Activated naive CD8-positive, alpha-beta T cell treated with anti-CD3 and anti-CD28 coated beads for 36 hours (primary cell): ENCODE measurements at regions not wholly inside any gene's neighbourhood (a gene's known extent, or its start where the extent isn't known, plus 50 kb on each side); places are given as distances from the start of the nearest gene placed in this dataset.
"Not testable (repeated sequence)": the region's sequence is repeated elsewhere in the genome, so short reads cannot be mapped to it uniquely, and the experiment has no call there.

Source experiments
- DNase-seq: peaks from one replicate; pipeline ENCODE4 v3.0.0; 2021
- H3K27ac Mint-ChIP-seq: one replicate; pipeline ENCODE4 v1.8.0; 2022; ENCODE audit warnings: mild to moderate bottlenecking, moderate library complexity, mixed read lengths
- H3K27me3 Mint-ChIP-seq: one replicate; pipeline ENCODE4 v1.8.0; 2022; ENCODE audit warnings: mild to moderate bottlenecking, mixed read lengths
- H3K36me3 Mint-ChIP-seq: one replicate; pipeline ENCODE4 v1.8.0; 2021; ENCODE audit warnings: mild to moderate bottlenecking, mixed read lengths
- H3K4me1 Mint-ChIP-seq: one replicate; pipeline ENCODE4 v1.8.0; 2021; ENCODE audit warnings: mixed read lengths
- H3K4me3 Mint-ChIP-seq: one replicate; pipeline ENCODE4 v1.8.0; 2022; ENCODE audit warnings: mild to moderate bottlenecking, moderate library complexity, mixed read lengths
- H3K9me3 Mint-ChIP-seq: one replicate; pipeline ENCODE4 v1.8.0; 2022; ENCODE audit warnings: mixed read lengths

- Mint-ChIP-seq H3K27ac (no peak overlapping the region), H3K4me1 (no peaks in the 10 kb centered on the region), H3K4me3 (no peak overlapping the region)
Measured at GRCh38 chr9:89680547-89681467, 76.0 kb downstream of the GADD45G start.

GRCh38 chr9:89681468-89681859 lies 76.7 kb downstream of the GADD45G start:
- not testable (repeated sequence) for H3K36me3 Mint-ChIP-seq, H3K9me3 Mint-ChIP-seq, DNase-seq, H3K27me3 Mint-ChIP-seq, H3K4me1 Mint-ChIP-seq, H3K27ac Mint-ChIP-seq, H3K4me3 Mint-ChIP-seq

More at GRCh38 chr9:89680547-89681467, 76.0 kb downstream of the GADD45G start:
- no peak for DNase-seq
- H3K27me3 Mint-ChIP-seq: no peaks in the 10 kb centered on the region
- no peaks in the 10 kb centered on the region for H3K36me3 Mint-ChIP-seq
- no peaks in the 10 kb centered on the region for H3K9me3 Mint-ChIP-seq

- DNase-seq: no peak
- no peak overlapping the region for H3K4me3 Mint-ChIP-seq
- H3K27ac Mint-ChIP-seq: no peak overlapping the region
- no peaks in the 10 kb centered on the region for H3K27me3 Mint-ChIP-seq
- H3K9me3 Mint-ChIP-seq: no peaks in the 10 kb centered on the region
- no peaks in the 10 kb centered on the region for H3K4me1 Mint-ChIP-seq
- no peaks in the 10 kb centered on the region for H3K36me3 Mint-ChIP-seq
Measured at GRCh38 chr9:89683626-89684025, 78.8 kb downstream of the GADD45G start.

GRCh38 chr9:89684218-89684617 lies 79.4 kb downstream of the GADD45G start:
- no peaks in the 10 kb centered on the region for H3K36me3 Mint-ChIP-seq
- no peak for DNase-seq
- no peaks in the 10 kb centered on the region for H3K27me3 Mint-ChIP-seq
- no peaks in the 10 kb centered on the region for H3K4me1 Mint-ChIP-seq
- no peak overlapping the region for H3K4me3 Mint-ChIP-seq
- H3K27ac Mint-ChIP-seq: no peak overlapping the region
- H3K9me3 Mint-ChIP-seq: no peaks in the 10 kb centered on the region

- H3K36me3 Mint-ChIP-seq: no peaks in the 10 kb centered on the region
- H3K27ac Mint-ChIP-seq: no peak overlapping the region
- no peaks in the 10 kb centered on the region for H3K27me3 Mint-ChIP-seq
- DNase-seq: no peak
- H3K4me3 Mint-ChIP-seq: no peak overlapping the region
- H3K9me3 Mint-ChIP-seq: no peaks in the 10 kb centered on the region
- H3K4me1 Mint-ChIP-seq: no peaks in the 10 kb centered on the region
Measured at GRCh38 chr9:89684912-89685636, 80.3 kb downstream of the GADD45G start.

- no peaks in the 10 kb centered on the region for H3K27me3 Mint-ChIP-seq
- no peaks in the 10 kb centered on the region for H3K36me3 Mint-ChIP-seq
- H3K9me3 Mint-ChIP-seq: no peaks in the 10 kb centered on the region
- no peak for DNase-seq
- H3K4me3 Mint-ChIP-seq: no peak overlapping the region
- no peak overlapping the region for H3K27ac Mint-ChIP-seq
- peaks cover 6% of the 10 kb centered on the region for H3K4me1 Mint-ChIP-seq
Measured at GRCh38 chr9:89685698-89686097, 80.9 kb downstream of the GADD45G start.

- H3K4me3 Mint-ChIP-seq: no peak overlapping the region
- no peak overlapping the region for H3K27ac Mint-ChIP-seq
- H3K27me3 Mint-ChIP-seq: no peaks in the 10 kb centered on the region
- no peaks in the 10 kb centered on the region for H3K36me3 Mint-ChIP-seq
- H3K4me1 Mint-ChIP-seq: peaks cover 10% of the 10 kb centered on the region
- H3K9me3 Mint-ChIP-seq: no peaks in the 10 kb centered on the region
- no peak for DNase-seq
Measured at GRCh38 chr9:89686126-89686525, 81.3 kb downstream of the GADD45G start.

- Mint-ChIP-seq H3K27me3 (no peaks in the 10 kb centered on the region), H3K9me3 (no peaks in the 10 kb centered on the region), H3K4me1 (peaks cover 13% of the 10 kb centered on the region), H3K36me3 (no peaks in the 10 kb centered on the region), H3K27ac (no peak overlapping the region), H3K4me3 (no peak overlapping the region)
- DNase-seq: no peak
Measured at GRCh38 chr9:89686621-89687020, 81.8 kb downstream of the GADD45G start.

GRCh38 chr9:89687188-89687587 lies 82.4 kb downstream of the GADD45G start:
- H3K27ac Mint-ChIP-seq: no peak overlapping the region
- DNase-seq: no peak
- no peaks in the 10 kb centered on the region for H3K9me3 Mint-ChIP-seq
- peaks cover 17% of the 10 kb centered on the region for H3K4me1 Mint-ChIP-seq
- no peaks in the 10 kb centered on the region for H3K36me3 Mint-ChIP-seq
- H3K27me3 Mint-ChIP-seq: no peaks in the 10 kb centered on the region
- no peak overlapping the region for H3K4me3 Mint-ChIP-seq

GRCh38 chr9:89687848-89688247 lies 83.0 kb downstream of the GADD45G start:
- H3K4me1 Mint-ChIP-seq: peaks cover 17% of the 10 kb centered on the region
- no peak for DNase-seq
- no peak overlapping the region for H3K4me3 Mint-ChIP-seq
- H3K27ac Mint-ChIP-seq: no peak overlapping the region
- H3K9me3 Mint-ChIP-seq: no peaks in the 10 kb centered on the region
- no peaks in the 10 kb centered on the region for H3K27me3 Mint-ChIP-seq
- no peaks in the 10 kb centered on the region for H3K36me3 Mint-ChIP-seq

GRCh38 chr9:89689321-89689720 lies 84.5 kb downstream of the GADD45G start:
- not testable (repeated sequence) for H3K4me3 Mint-ChIP-seq, H3K27me3 Mint-ChIP-seq, H3K9me3 Mint-ChIP-seq, DNase-seq, H3K36me3 Mint-ChIP-seq, H3K27ac Mint-ChIP-seq
- peaks cover 17% of the 10 kb centered on the region for H3K4me1 Mint-ChIP-seq

GRCh38 chr9:89690334-89690912 lies 85.6 kb downstream of the GADD45G start:
- Mint-ChIP-seq H3K27ac (peak overlapping the region; percentile 3), H3K4me1 (peaks cover 17% of the 10 kb centered on the region), H3K36me3 (no peaks in the 10 kb centered on the region), H3K4me3 (no peak overlapping the region), H3K27me3 (peaks cover 4% of the 10 kb centered on the region), H3K9me3 (no peaks in the 10 kb centered on the region)
- DNase-seq: no peak

GRCh38 chr9:89695441-89695891 lies 90.7 kb downstream of the GADD45G start:
- Mint-ChIP-seq H3K27ac (no peak overlapping the region), H3K27me3 (peaks cover 4% of the 10 kb centered on the region), H3K9me3 (no peaks in the 10 kb centered on the region), H3K4me3 (no peak overlapping the region), H3K36me3 (peaks cover 4% of the 10 kb centered on the region), H3K4me1 (peaks cover 20% of the 10 kb centered on the region)
- no peak for DNase-seq

GRCh38 chr9:89695979-89696378 lies 91.2 kb downstream of the GADD45G start:
- H3K4me1 Mint-ChIP-seq: peaks cover 18% of the 10 kb centered on the region
- H3K9me3 Mint-ChIP-seq, H3K4me3 Mint-ChIP-seq, DNase-seq, H3K27ac Mint-ChIP-seq, H3K27me3 Mint-ChIP-seq, H3K36me3 Mint-ChIP-seq: not testable (repeated sequence)

- H3K4me3 Mint-ChIP-seq: no peak overlapping the region
- no peak for DNase-seq
- no peak overlapping the region for H3K27ac Mint-ChIP-seq
- peaks cover 4% of the 10 kb centered on the region for H3K27me3 Mint-ChIP-seq
- H3K9me3 Mint-ChIP-seq: no peaks in the 10 kb centered on the region
- H3K36me3 Mint-ChIP-seq: peaks cover 4% of the 10 kb centered on the region
- H3K4me1 Mint-ChIP-seq: peaks cover 18% of the 10 kb centered on the region
Measured at GRCh38 chr9:89696780-89697179, 92.0 kb downstream of the GADD45G start.
